Panc1 (cell line): ENCODE measurements at regions not wholly inside any gene's neighbourhood (a gene's known extent, or its start where the extent isn't known, plus 50 kb on each side); places are given as distances from the start of the nearest gene placed in this dataset.

Source experiments
- ATAC-seq: fragments of 200-7000 bp; cut with Tn5 transposase; 2 replicates; pipeline ENCODE4 v1.9.1; 2020; ENCODE audit warnings: mild to moderate bottlenecking, moderate library complexity
- BruUV-seq: library from RNA; stranded (reverse); fragments of 400-500 nt; replicated peaks from 2 replicates; lab custom pipeline; 2021; lab: Mats Ljungman, UMichigan
- CTCF ChIA-PET: fragments of 300-600 bp; sonication (Branson Sonifier 250); formaldehyde crosslinking; loops from one replicate; lab custom pipeline; 2022; ENCODE audit warnings: antibody characterized with exemption; lab: Charles Lee
- POLR2A ChIA-PET: fragments of 300-600 bp; sonication (Branson Sonifier 250); formaldehyde crosslinking; loops from one replicate; lab custom pipeline; 2022; ENCODE audit warnings: antibody characterized with exemption; lab: Charles Lee
- DNase-seq: peaks from one replicate; pipeline ENCODE4 v3.0.0-alpha.2; 2010; ENCODE audit warnings: low read depth, low spot score
- H3K27ac ChIP-seq: 2 replicates; pipeline ENCODE4 v1.5.1; 2011; ENCODE audit warnings: mild to moderate bottlenecking, low read length, inconsistent platforms
- H3K27me3 ChIP-seq: fragments of 200-500 bp; sonication (Bioruptor generic); 2 replicates; pipeline ENCODE4 v1.6.0; 2014; ENCODE audit warnings: low read length, inconsistent platforms; ENCODE audit not compliant: control insufficient read depth, insufficient read depth
- H3K36me3 ChIP-seq: fragments of 200-500 bp; sonication (Bioruptor generic); 2 replicates; pipeline ENCODE4 v1.5.1; 2014; ENCODE audit warnings: inconsistent platforms, mild to moderate bottlenecking, low read length, moderate library complexity; ENCODE audit not compliant: control insufficient read depth, insufficient read depth
- H3K4me1 ChIP-seq: 2 replicates; pipeline ENCODE4 v1.5.1; 2011; ENCODE audit warnings: inconsistent platforms, mild to moderate bottlenecking, low read length, moderate library complexity; ENCODE audit not compliant: control insufficient read depth, insufficient read depth
- H3K4me3 ChIP-seq, 2 experiments: 2 replicates each; pipeline ENCODE4 v1.5.1; 2011 to 2012; ENCODE audit warnings: low read depth in 2 of 2, low read length in 2 of 2, mild to moderate bottlenecking in 2 of 2, inconsistent platforms in 1 of 2, moderate library complexity in 1 of 2
- H3K9me3 ChIP-seq: fragments of 200-500 bp; sonication (Bioruptor generic); 2 replicates; pipeline ENCODE4 v1.5.1; 2014; ENCODE audit warnings: low read depth, mild to moderate bottlenecking, inconsistent platforms, low read length, moderate library complexity; ENCODE audit not compliant: control insufficient read depth, insufficient read depth
- CTCF ChIP-seq: fragments of 450-650 bp; IDR thresholded peaks from 2 replicates; pipeline ENCODE4 v1.5.1; 2017; ENCODE audit warnings: mild to moderate bottlenecking
- POLR2AphosphoS5 ChIP-seq: IDR thresholded peaks from 2 replicates; pipeline ENCODE4 v1.6.1; 2012; ENCODE audit warnings: mild to moderate bottlenecking, low read depth, low read length, moderate library complexity
- REST ChIP-seq, 2 experiments: IDR thresholded peaks; 2 replicates each; pipeline ENCODE4 v1.6.1; 2011 to 2012; ENCODE audit warnings: low read depth in 2 of 2, control low read depth in 1 of 2, low read length in 1 of 2, mild to moderate bottlenecking in 1 of 2, moderate library complexity in 1 of 2; ENCODE audit not compliant: insufficient read depth in 1 of 2
- SIN3A ChIP-seq: IDR thresholded peaks from 2 replicates; pipeline ENCODE4 v1.6.1; 2012; ENCODE audit warnings: low read depth, mild to moderate bottlenecking, low read length, moderate library complexity, borderline replicate concordance; ENCODE audit not compliant: insufficient read depth
- TCF7L2 ChIP-seq: IDR thresholded peaks from 2 replicates; pipeline ENCODE4 v1.6.1; 2011; ENCODE audit warnings: mild to moderate bottlenecking, low read depth, low read length, inconsistent platforms
- in situ Hi-C: cut with HindIII; loops from 2 replicates; pipeline ENCODE4 v1.10.0; 2016; ENCODE audit warnings: low sequenced_read_pairs, low pct_unique_long_range_greater_than_20kb
- intact Hi-C: fragments of 100-400 bp; cut with micrococcal nuclease; formaldehyde crosslinking; loops from one replicate; pipeline ENCODE4 v1.10.0; 2022; ENCODE audit not compliant: unreplicated experiment

DNA sequence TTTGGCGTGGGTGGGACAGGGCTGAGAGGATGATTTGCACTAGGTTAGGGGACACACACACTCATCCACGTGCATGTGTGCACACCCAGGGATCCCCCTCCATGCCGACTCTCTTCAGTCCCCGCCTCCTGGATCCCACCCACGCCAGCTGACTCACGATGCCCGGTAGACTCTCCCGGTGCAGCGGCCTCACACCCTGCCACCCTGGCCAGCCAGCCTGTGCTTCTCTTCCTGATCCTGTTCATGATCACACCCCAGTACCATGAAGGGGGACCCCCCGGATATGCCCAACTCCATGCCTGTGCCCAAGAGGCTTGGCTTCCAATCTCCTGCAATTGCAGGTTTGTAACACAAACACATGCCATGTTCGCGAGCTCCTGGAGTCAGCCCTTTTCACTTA is 157.8 kb upstream of the HDAC4 start:
- ChIA-PET CTCF (interaction anchor here (0.5 kb wide), 1 partner anchor 43 kb away, joined by 3 read pairs; no protein-coding TSS in a partner anchor), POLR2A (no interaction called here)
- ATAC-seq = no peak
- TF ChIP-seq REST (IDR thresholded peaks at IDR 0.05; ENCODE audit: insufficient read depth in 1 of 2, low read depth in 2 of 2, low read length in 1 of 2) = no peak
- TF ChIP-seq SIN3A = no peak
- TF ChIP-seq CTCF = no peak
- no peak for TF ChIP-seq TCF7L2
- TF ChIP-seq POLR2AphosphoS5 = no peak
- no peak overlapping the region for H3K27ac ChIP-seq
- intact Hi-C loops (no loop called here), in situ Hi-C loops (no loop called here)
- H3K4me1 ChIP-seq = no peaks in the 10 kb centered on the region
- H3K4me3 ChIP-seq = no peak overlapping the region
- no peaks in the 10 kb centered on the region for H3K36me3 ChIP-seq
- peaks cover 12% of the 10 kb centered on the region for H3K27me3 ChIP-seq
- no peak for DNase-seq
- no TSS peak for BruUV-seq
- no peaks in the 10 kb centered on the region for H3K9me3 ChIP-seq

- in situ Hi-C loops = no loop called here
- Histone ChIP-seq H3K36me3 (no peaks in the 10 kb centered on the region), H3K4me1 (no peaks in the 10 kb centered on the region), H3K27ac (no peak overlapping the region), H3K4me3 (no peak overlapping the region), H3K9me3 (no peaks in the 10 kb centered on the region), H3K27me3 (peaks cover 12% of the 10 kb centered on the region)
- no peak for DNase-seq
- POLR2A ChIA-PET = no interaction called here
- intact Hi-C loops = no loop called here
- BruUV-seq = no TSS peak
- CTCF ChIA-PET = no interaction called here
- ATAC-seq = no peak
- no peak for TF ChIP-seq TCF7L2
- no peak for TF ChIP-seq CTCF
- TF ChIP-seq POLR2AphosphoS5 = no peak
- TF ChIP-seq SIN3A = no peak
- no peak for TF ChIP-seq REST (IDR thresholded peaks at IDR 0.05; ENCODE audit: insufficient read depth in 1 of 2, low read depth in 2 of 2, low read length in 1 of 2)
Observed at GRCh38 chr2:239557516-239557915, 156.7 kb upstream of the HDAC4 start.
